ENCODE measurements at regions not wholly inside any gene's neighbourhood (a gene's known extent, or its start where the extent isn't known, plus 50 kb on each side); places are given as distances from the start of the nearest gene placed in this dataset.

- POLR2A ChIA-PET = no interaction called here
- H3K4me1 ChIP-seq (ENCODE audit: insufficient read depth, low read length) = no peaks in the 10 kb centered on the region
- Mint-ChIP-seq H3K9me3 (peaks cover 0 to 3% (median 0%) of the 10 kb centered on the region in 5 donors), H3K4me3 (no peak overlapping the region), H3K27ac (no peak overlapping the region), H3K4me1 (no peaks in the 10 kb centered on the region), H3K36me3 (no peaks in the 10 kb centered on the region), H3K27me3 (no peaks in the 10 kb centered on the region)
- DNase-seq = no peak
- no peak overlapping the region for H3K27ac ChIP-seq (ENCODE audit: low read depth, low read length)
- CTCF ChIA-PET = no interaction called here
- no peaks in the 10 kb centered on the region for H3K9me3 ChIP-seq (ENCODE audit: low read length)
- no peaks in the 10 kb centered on the region for H3K27me3 ChIP-seq (ENCODE audit: insufficient read depth, low read length, poor library complexity, severe bottlenecking)
- H3K36me3 ChIP-seq (ENCODE audit: insufficient read depth, low read length) = no peaks in the 10 kb centered on the region
- no peak overlapping the region for H3K4me3 ChIP-seq (ENCODE audit: low read length)
These were observed 112.4 kb upstream of the FOXA2 start for GRCh38 chr20:22696759-22697158.

DNA sequence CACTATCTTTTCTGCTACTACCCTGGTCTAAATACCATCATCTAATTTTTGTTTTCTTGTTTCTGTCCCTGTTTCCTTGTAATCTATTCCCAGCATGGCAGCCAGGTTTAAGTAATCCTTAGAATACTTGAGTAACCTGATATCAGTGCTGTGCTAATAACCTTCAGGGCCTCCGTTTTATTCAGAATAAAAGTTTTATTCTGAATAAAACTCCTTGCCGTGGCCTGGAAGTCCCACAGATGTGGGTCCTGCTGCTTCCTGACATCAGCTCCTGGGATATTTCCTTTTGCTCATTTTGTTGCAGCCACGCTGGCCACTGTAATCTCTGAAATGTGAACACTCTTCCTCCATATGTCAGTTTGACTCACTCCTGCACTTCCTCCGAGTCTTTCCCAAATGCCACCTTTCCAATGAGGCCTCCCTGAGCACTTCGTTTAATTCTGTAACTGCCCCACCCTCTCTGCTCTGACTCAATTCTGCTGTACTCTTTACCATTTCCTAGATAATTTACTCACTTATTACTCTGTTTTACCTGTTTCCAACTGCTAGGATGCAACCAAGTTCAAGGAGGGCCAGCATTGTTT lies 114.0 kb upstream of the FOXA2 start:
- Mint-ChIP-seq H3K4me1 (no peaks in the 10 kb centered on the region), H3K4me3 (no peak overlapping the region), H3K27me3 (no peaks in the 10 kb centered on the region), H3K9me3 (peaks cover 0 to 10% (median 3%) of the 10 kb centered on the region in 5 donors), H3K27ac (no peak overlapping the region), H3K36me3 (no peaks in the 10 kb centered on the region)
- ChIA-PET POLR2A (no interaction called here), CTCF (no interaction called here)
- no peak for DNase-seq
- H3K4me1 ChIP-seq (ENCODE audit: insufficient read depth, low read length) = no peaks in the 10 kb centered on the region
- H3K36me3 ChIP-seq (ENCODE audit: insufficient read depth, low read length) = no peaks in the 10 kb centered on the region
- H3K9me3 ChIP-seq (ENCODE audit: low read length) = no peaks in the 10 kb centered on the region
- no peaks in the 10 kb centered on the region for H3K27me3 ChIP-seq (ENCODE audit: insufficient read depth, low read length, poor library complexity, severe bottlenecking)
- H3K27ac ChIP-seq (ENCODE audit: low read depth, low read length) = no peak overlapping the region
- H3K4me3 ChIP-seq (ENCODE audit: low read length) = no peak overlapping the region

GRCh38 chr20:22699396-22699795 lies 115.0 kb upstream of the FOXA2 start:
- Histone ChIP-seq H3K27ac (ENCODE audit: low read depth, low read length) (no peak overlapping the region), H3K36me3 (ENCODE audit: insufficient read depth, low read length) (no peaks in the 10 kb centered on the region), H3K4me3 (ENCODE audit: low read length) (no peak overlapping the region), H3K27me3 (ENCODE audit: insufficient read depth, low read length, poor library complexity, severe bottlenecking) (no peaks in the 10 kb centered on the region), H3K9me3 (ENCODE audit: low read length) (no peaks in the 10 kb centered on the region), H3K4me1 (ENCODE audit: insufficient read depth, low read length) (no peaks in the 10 kb centered on the region)
- H3K4me1 Mint-ChIP-seq = no peaks in the 10 kb centered on the region
- ChIA-PET POLR2A (no interaction called here), CTCF (no interaction called here)
- H3K36me3 Mint-ChIP-seq = no peaks in the 10 kb centered on the region
- no peaks in the 10 kb centered on the region for H3K27me3 Mint-ChIP-seq
- no peak overlapping the region for H3K4me3 Mint-ChIP-seq
- H3K27ac Mint-ChIP-seq = no peak overlapping the region
- peaks cover 0 to 10% (median 3%) of the 10 kb centered on the region in 5 donors for H3K9me3 Mint-ChIP-seq
- DNase-seq = no peak

DNA sequence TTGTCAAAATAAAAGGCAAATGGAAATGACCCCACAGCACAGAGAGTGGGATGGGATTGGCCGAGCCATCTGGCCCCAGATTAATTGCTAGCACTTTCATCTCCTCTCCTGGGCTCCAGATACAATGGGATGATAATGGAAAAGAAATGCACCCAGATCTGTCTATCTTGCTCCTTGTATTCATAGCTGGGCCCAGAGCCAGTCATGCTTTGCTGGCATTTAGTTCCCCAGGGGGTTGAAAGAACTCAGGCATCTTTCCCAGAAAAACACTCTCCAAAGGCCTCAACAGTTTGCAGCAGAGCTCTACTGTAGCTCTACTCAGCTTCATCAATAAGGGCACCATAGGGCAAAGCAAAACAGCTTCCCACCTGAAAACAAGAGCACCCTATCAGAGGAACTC lies 116.0 kb upstream of the FOXA2 start:
- ChIA-PET POLR2A (no interaction called here), CTCF (no interaction called here)
- Mint-ChIP-seq H3K4me1 (no peaks in the 10 kb centered on the region), H3K27ac (peak overlapping the region in 1 of 8 donors; percentile 23), H3K9me3 (peaks cover 0 to 14% (median 3%) of the 10 kb centered on the region in 5 donors), H3K4me3 (no peak overlapping the region), H3K36me3 (no peaks in the 10 kb centered on the region), H3K27me3 (no peaks in the 10 kb centered on the region)
- no peak overlapping the region for H3K4me3 ChIP-seq (ENCODE audit: low read length)
- H3K9me3 ChIP-seq (ENCODE audit: low read length) = no peaks in the 10 kb centered on the region
- no peaks in the 10 kb centered on the region for H3K27me3 ChIP-seq (ENCODE audit: insufficient read depth, low read length, poor library complexity, severe bottlenecking)
- H3K4me1 ChIP-seq (ENCODE audit: insufficient read depth, low read length) = no peaks in the 10 kb centered on the region
- H3K27ac ChIP-seq (ENCODE audit: low read depth, low read length) = no peak overlapping the region
- no peaks in the 10 kb centered on the region for H3K36me3 ChIP-seq (ENCODE audit: insufficient read depth, low read length)
- DNase-seq = no peak

DNA sequence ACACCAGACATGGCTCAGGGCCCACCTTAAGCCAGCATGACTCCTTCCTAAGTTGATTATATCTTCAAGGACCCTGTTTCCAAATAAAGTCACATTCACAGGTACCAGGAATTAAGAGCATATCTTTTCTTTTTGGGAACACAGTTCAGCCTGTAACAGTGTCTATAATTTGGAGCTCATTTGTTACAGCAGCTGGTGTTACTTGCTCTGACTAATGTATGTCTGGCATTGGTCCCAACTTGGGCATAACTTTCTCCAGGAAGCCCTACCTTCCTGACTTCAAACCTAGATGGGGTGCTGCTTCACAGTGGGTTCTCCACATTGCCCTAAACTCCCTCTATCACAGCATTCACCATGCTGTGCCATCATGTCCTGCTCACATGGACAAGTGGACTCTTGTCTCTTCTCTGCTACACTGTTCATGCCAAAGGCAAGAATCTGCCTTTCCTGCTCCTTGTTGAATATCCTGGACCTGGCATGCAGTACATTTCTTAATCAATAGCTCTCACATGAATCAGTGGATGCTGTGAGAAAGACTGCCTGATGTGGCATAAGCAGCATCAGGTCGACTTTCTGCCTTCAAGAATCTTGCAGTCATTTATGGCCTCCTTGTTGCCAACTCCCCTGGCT lies 117.4 kb upstream of the FOXA2 start:
- CTCF ChIA-PET = no interaction called here
- no peaks in the 10 kb centered on the region for H3K27me3 Mint-ChIP-seq

DNA sequence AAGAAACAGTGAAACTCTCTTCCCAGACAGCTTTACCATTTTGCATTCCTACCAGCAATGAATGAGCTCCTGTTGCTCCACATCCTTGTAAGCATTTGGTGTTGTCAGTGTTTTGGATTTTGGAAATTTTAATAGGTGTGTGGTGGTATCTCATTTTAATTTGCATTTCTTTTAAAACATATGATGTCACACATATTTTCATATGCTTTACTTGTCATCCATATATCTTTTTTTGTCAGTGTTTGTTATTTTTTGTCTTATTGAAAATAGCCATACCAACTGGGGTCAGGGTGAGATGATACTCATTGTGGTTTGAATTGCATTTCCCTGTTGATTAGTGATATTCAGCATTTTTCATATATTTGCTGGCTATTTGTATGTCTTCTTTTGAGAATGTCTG lies 119.5 kb upstream of the FOXA2 start:
- Histone ChIP-seq H3K9me3 (ENCODE audit: low read length) (no peaks in the 10 kb centered on the region), H3K36me3 (ENCODE audit: insufficient read depth, low read length) (no peaks in the 10 kb centered on the region), H3K4me3 (ENCODE audit: low read length) (no peak overlapping the region), H3K4me1 (ENCODE audit: insufficient read depth, low read length) (no peaks in the 10 kb centered on the region), H3K27me3 (ENCODE audit: insufficient read depth, low read length, poor library complexity, severe bottlenecking) (no peaks in the 10 kb centered on the region), H3K27ac (ENCODE audit: low read depth, low read length) (no peak overlapping the region)
- H3K9me3 Mint-ChIP-seq = peaks cover 3 to 18% (median 5%) of the 10 kb centered on the region in 5 donors
- no peak for DNase-seq
- no peaks in the 10 kb centered on the region for H3K36me3 Mint-ChIP-seq
- no peaks in the 10 kb centered on the region for H3K4me1 Mint-ChIP-seq
- no peak overlapping the region for H3K27ac Mint-ChIP-seq
- H3K27me3 Mint-ChIP-seq = no peaks in the 10 kb centered on the region
- ChIA-PET CTCF (no interaction called here), POLR2A (no interaction called here)
- no peak overlapping the region for H3K4me3 Mint-ChIP-seq

More for the DNA sequence above, 117.4 kb upstream of the FOXA2 start:
- no peaks in the 10 kb centered on the region for H3K9me3 ChIP-seq (ENCODE audit: low read length)
- H3K27ac Mint-ChIP-seq = no peak overlapping the region
- no peaks in the 10 kb centered on the region for H3K4me1 Mint-ChIP-seq
- no peaks in the 10 kb centered on the region for H3K36me3 Mint-ChIP-seq
- no peak overlapping the region for H3K4me3 Mint-ChIP-seq
- POLR2A ChIA-PET = no interaction called here
- no peak overlapping the region for H3K4me3 ChIP-seq (ENCODE audit: low read length)
- no peaks in the 10 kb centered on the region for H3K4me1 ChIP-seq (ENCODE audit: insufficient read depth, low read length)
- no peaks in the 10 kb centered on the region for H3K36me3 ChIP-seq (ENCODE audit: insufficient read depth, low read length)
- peaks cover 3 to 18% (median 3%) of the 10 kb centered on the region in 5 donors for H3K9me3 Mint-ChIP-seq
- no peaks in the 10 kb centered on the region for H3K27me3 ChIP-seq (ENCODE audit: insufficient read depth, low read length, poor library complexity, severe bottlenecking)
- H3K27ac ChIP-seq (ENCODE audit: low read depth, low read length) = no peak overlapping the region
- no peak for DNase-seq

GRCh38 chr20:22711971-22712755 lies 127.8 kb upstream of the FOXA2 start:
- Mint-ChIP-seq H3K36me3 (no peaks in the 10 kb centered on the region), H3K27me3 (no peaks in the 10 kb centered on the region), H3K4me3 (no peak overlapping the region), H3K4me1 (no peaks in the 10 kb centered on the region), H3K27ac (no peak overlapping the region), H3K9me3 (peaks cover 2 to 10% (median 8%) of the 10 kb centered on the region in 5 donors)
- Histone ChIP-seq H3K4me3 (ENCODE audit: low read length) (no peak overlapping the region), H3K9me3 (ENCODE audit: low read length) (no peaks in the 10 kb centered on the region), H3K4me1 (ENCODE audit: insufficient read depth, low read length) (no peaks in the 10 kb centered on the region), H3K36me3 (ENCODE audit: insufficient read depth, low read length) (no peaks in the 10 kb centered on the region), H3K27ac (ENCODE audit: low read depth, low read length) (no peak overlapping the region), H3K27me3 (ENCODE audit: insufficient read depth, low read length, poor library complexity, severe bottlenecking) (no peaks in the 10 kb centered on the region)
- ChIA-PET CTCF (no interaction called here), POLR2A (no interaction called here)
- no peak for DNase-seq

DNA sequence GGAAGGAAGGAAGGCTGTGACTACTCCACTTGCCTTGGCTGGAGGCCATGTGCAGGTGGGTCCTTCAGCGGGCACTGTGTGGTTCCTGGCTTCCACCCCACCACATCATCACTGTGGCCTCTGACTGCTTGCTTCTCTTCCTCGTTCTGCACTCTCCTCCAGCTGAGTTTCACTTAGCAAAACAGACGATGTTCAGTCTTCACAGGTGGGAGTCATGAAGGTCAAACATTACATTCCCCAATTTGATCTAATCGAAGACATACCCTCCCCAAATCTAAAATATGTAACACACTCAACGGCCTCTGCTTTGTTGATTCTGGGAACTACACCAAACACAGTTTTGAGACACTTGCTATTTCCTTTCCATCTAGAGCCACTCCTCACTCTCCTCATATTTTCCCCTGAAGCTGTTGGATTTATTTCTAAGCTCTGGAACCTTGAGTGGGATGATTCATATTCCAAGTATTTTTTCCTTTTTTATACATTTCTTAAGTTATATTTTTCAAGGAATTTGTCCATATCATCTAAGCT lies 132.5 kb upstream of the FOXA2 start:
- no peak overlapping the region for H3K27ac ChIP-seq (ENCODE audit: low read depth, low read length)
- Mint-ChIP-seq H3K9me3 (peaks cover 2 to 10% (median 5%) of the 10 kb centered on the region in 5 donors), H3K27ac (no peak overlapping the region), H3K27me3 (peaks cover 0 to 2% of the 10 kb centered on the region in 2 donors), H3K4me3 (no peak overlapping the region), H3K4me1 (no peaks in the 10 kb centered on the region), H3K36me3 (no peaks in the 10 kb centered on the region)
- H3K9me3 ChIP-seq (ENCODE audit: low read length) = no peaks in the 10 kb centered on the region
- no peak for DNase-seq
- no peaks in the 10 kb centered on the region for H3K36me3 ChIP-seq (ENCODE audit: insufficient read depth, low read length)
- CTCF ChIA-PET = no interaction called here
- POLR2A ChIA-PET = no interaction called here
- H3K27me3 ChIP-seq (ENCODE audit: insufficient read depth, low read length, poor library complexity, severe bottlenecking) = no peaks in the 10 kb centered on the region
- H3K4me3 ChIP-seq (ENCODE audit: low read length) = no peak overlapping the region
- no peaks in the 10 kb centered on the region for H3K4me1 ChIP-seq (ENCODE audit: insufficient read depth, low read length)
